A673 (cell line): ENCODE measurements at regions not wholly inside any gene's neighbourhood (a gene's known extent, or its start where the extent isn't known, plus 50 kb on each side); places are given as distances from the start of the nearest gene placed in this dataset.

Source experiments
- CTCF ChIP-seq: fragments of 300-800, 200-600 bp; sonication (generic); conservative IDR thresholded peaks from 2 replicates; pipeline ENCODE4 v1.5.1; 2017; ENCODE audit warnings: low read depth, mild to moderate bottlenecking, antibody characterized with exemption, low read length, moderate library complexity, mixed read lengths
- EZH2 ChIP-seq: fragments of 200-600 bp; sonication (generic); IDR thresholded peaks from 2 replicates; pipeline ENCODE4 v1.6.1; 2017; ENCODE audit warnings: borderline replicate concordance, low read depth, mild to moderate bottlenecking, mixed read lengths, antibody characterized with exemption, low read length; ENCODE audit not compliant: poor library complexity, severe bottlenecking

GRCh38 chr1:177368255-177368654 is 197.5 kb downstream of the BRINP2 start:
- TF ChIP-seq CTCF (no peak), EZH2 (no peak)
